GM18870 (cell line): ENCODE measurements at regions not wholly inside any gene's neighbourhood (a gene's known extent, or its start where the extent isn't known, plus 50 kb on each side); places are given as distances from the start of the nearest gene placed in this dataset.

Source experiments
- ATAC-seq: cut with Tn5 transposase; IDR thresholded peaks from one replicate; pipeline ENCODE4 v1.9.1; 2021; ENCODE audit warnings: moderate library complexity; ENCODE audit not compliant: unreplicated experiment

DNA sequence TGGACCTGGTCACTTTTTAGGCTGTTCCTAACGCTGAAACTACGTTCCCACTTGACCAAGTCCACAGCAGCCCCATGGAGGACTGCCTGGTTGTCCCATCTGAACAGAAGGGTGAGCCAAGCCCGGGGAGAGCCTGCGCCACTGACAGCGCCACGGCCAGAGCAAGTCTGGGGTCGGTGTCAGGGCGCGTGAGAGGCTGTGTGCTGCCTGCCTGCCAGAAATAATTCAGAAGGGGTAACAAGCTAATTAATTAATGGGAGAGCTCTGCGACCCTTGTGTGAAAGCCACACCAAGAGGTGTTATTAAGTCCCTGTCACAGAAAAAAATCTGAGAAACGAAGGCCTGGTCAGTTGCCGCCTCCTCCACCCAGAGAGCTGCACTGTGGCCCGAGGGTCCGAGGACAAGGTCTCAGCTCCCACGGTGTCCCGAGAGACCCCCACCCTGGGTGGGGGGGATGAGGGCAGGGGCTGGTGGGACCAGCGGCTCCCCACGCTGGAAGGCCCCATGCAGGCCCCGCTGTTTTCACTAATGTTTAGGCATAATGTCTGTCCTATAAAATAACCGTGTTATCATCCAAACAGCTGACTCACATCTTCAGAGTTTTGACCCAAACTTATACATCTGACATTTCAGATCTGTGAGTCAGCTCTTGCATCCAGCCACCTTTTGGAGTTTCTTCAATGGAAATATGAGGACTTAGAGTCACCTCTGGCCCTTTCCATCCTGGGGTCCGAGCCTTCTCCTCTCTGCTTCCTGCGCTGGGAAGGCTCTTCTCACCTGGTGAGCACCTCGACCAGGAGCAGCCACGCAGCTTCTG, 58.5 kb downstream of the DLL1 start:
- no peak for ATAC-seq

- ATAC-seq = no peak
Observed at GRCh38 chr6:170231293-170232185, 59.3 kb downstream of the DLL1 start.

DNA sequence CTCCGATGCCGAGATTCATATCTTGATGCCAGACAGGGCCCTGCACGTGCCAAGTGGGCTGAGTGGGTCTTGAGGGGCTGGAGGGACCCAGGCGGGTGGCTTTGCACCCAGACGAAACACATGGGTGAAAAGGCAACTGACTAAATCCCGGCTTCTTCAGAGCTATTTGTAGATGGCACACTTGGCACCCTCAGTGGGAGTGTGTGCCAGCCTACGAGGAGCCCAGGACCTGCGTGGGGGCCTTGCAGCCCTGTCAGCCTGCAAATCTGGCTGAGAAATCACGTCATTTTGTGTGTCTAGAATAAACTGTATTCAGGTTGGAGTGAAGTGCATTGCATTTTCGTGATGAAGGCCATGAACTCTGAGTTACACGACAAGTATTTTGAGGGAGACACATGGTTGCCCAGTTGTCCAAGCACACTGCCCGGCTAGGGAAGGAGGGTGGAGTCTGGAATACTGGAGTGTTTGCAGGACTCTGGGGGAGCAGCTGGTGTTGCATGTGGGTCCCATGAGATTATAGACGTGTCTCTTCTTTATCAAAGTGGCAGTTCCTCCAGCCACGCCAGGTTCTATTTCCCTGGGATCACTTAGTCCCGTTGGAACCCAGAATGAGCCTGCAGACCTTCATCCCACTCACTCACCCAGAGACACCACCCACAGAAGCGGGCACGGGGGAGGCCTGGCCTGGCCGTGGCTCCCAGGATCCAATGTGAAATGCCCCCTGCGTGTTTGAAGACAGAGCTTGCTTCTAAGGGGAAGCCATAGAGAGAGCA, 60.2 kb downstream of the DLL1 start:
- ATAC-seq = no peak

GRCh38 chr6:170229851-170230519, 60.9 kb downstream of the DLL1 start:
- no peak for ATAC-seq

GRCh38 chr6:170229396-170229795, 61.5 kb downstream of the DLL1 start:
- no peak for ATAC-seq

GRCh38 chr6:170228946-170229310, 62.0 kb downstream of the DLL1 start:
- no peak for ATAC-seq

DNA sequence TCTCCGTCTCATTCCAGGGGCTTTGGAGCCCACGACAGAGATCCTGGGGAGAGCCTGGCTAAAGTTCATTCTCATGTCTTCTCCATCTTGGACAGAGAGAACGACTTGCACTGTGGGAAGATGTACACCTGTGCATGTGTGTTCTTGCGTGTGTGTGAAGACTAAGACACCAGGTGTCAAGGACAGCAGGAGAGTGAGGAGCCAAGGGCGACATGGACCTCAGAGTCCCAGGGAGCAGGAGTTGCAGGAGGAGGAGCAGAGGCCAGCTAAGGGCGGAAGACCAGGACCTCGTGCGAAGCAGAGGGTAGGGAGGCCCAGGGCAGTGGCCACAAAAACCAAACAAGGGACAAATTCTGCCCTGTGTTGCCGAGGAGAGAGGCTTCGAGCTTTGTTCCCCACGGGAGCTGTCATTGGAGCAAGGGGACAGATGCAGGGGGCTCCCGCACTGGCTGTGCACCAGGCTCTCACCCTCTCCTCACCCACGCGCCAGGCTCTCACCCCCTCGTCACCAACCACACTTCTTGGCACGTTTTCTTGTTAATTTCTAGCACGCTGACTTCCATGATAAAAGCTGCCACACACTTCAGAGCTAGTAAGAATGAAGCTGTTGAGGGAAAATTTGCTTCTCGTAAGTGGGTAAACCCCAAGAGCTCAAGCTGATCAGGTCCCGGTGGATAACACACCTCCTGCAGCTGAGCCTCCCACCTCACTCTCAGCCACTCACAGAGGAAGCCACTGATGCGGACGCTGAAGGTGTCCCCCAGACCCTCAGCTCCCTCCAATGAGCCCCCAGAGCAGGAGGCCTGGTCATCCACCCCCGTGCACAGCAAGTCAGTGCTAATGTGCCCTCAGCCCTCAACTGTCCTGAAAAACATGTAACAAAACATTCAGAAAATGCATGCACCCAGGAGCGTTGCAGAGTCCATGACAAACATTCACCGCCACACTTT, 62.6 kb downstream of the DLL1 start:
- ATAC-seq = no peak

DNA sequence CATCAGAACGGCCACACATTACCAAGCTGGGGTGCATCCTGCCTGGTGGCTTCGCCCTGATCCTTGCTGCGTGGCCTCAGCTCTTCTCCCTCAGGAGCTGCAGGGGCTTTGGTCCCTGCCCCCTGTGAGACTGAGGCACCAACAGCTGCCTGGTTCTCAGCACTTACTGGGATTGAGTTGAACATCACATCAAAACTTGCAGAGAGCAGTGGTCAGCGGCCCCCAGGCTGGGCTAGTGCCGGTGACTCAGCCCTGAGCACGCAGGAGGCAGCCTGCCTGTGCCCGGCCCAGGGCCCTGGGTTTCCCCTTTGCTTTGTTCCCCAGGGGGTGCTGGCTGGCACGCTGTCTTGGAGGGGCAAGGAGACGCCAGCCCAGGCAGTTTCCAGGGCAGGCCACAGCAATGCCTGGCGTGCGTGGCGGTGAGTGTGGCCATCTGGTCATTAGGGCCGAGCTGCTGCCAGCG, 63.3 kb downstream of the DLL1 start:
- no peak for ATAC-seq

- no peak for ATAC-seq
Observed at GRCh38 chr6:170226647-170227046, 64.2 kb downstream of the DLL1 start.

GRCh38 chr6:170225852-170226417, 64.9 kb downstream of the DLL1 start:
- no peak for ATAC-seq

DNA sequence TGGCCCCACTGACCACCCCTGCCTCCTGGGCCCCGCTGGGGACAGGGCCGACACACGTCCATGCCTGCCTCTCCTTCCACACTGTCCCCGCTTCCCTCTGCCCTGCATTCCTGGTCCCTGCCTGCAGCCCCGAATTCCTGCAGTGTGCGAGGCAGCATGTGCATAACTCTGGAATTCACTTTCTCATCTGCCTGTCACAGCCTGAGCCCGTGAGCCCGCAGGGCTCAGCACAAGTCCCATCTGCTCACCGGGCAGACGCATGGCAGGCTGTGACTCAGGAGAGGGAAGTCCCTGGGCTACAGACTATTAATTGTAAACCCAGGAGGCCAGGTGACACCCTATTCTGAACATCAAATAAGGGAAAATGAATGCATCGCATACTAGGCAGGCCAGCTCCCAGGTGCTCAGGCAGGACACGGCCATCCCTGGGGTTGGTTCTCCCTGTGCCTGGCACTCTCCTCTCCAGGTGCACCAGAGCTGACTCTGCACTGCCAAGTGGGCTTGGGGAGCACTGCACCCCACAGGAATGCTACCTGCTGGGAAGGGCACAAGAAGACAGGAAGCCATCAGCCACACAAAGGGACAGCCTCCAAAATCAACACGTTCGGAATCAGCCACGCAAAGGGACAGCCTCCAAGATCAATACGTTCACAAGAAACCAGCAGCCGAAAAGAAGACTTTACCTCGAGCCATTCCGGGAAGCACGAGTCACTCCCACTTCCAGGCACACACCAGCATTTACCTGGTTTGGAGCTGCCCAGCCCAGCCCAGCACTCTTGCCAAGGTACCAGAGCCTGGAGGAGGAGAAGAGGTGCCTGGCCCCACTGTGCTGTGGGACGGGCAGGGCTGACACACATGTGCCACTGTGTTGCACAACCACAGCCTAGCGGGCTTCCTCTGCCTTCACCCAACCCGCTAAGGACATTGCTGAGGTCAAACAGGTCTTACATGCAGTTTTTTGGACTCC, 65.9 kb downstream of the DLL1 start:
- ATAC-seq = no peak

GRCh38 chr6:170223718-170224693, 66.9 kb downstream of the DLL1 start:
- ATAC-seq = no peak

DNA sequence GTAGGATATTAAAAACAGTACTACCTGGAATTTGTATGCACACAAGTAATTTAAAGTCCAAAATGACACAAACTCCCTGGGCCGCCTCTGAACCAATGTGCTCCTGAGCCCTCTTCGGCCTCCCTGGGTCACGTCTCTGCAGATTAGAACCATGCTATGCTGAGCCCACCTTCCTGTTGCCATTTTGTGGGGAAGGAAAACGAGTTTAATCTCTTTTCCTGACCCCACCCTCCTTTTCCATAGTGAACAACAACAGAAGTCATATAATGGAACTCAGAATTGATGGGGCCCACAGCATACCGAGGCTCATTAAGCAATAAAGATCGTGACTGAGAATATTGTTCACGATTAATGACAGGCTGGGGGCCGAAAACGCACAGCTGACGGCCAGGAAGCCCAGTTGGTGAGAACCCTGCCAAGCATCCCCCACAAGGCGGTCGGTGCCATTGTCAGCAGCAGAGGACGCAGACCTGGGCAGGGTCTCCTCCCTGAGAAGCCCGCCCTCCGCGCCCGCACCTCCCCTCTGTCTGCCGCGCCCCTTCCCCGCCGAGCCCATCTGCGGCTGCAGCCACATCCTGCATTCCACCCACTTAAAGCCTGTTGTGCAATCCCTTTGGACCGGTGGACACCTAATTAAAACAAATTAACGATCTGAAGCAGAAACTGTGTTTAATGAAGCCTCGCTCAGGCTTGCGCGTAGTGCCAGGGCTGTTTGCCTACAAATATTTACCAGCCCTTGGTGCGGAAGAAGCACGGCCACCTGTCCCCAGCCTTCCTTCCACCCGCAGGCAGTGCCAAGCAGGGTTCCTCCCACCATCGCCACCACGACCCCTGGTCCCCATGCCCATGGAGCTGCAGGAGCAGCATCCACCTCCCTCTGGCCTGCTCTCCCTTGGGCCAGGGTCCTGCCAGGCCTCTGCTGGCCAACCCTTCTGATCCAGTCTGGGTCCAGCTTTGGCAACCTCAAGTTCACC, 68.1 kb downstream of the DLL1 start:
- ATAC-seq = no peak

GRCh38 chr6:170221753-170222400, 69.0 kb downstream of the DLL1 start:
- no peak for ATAC-seq

DNA sequence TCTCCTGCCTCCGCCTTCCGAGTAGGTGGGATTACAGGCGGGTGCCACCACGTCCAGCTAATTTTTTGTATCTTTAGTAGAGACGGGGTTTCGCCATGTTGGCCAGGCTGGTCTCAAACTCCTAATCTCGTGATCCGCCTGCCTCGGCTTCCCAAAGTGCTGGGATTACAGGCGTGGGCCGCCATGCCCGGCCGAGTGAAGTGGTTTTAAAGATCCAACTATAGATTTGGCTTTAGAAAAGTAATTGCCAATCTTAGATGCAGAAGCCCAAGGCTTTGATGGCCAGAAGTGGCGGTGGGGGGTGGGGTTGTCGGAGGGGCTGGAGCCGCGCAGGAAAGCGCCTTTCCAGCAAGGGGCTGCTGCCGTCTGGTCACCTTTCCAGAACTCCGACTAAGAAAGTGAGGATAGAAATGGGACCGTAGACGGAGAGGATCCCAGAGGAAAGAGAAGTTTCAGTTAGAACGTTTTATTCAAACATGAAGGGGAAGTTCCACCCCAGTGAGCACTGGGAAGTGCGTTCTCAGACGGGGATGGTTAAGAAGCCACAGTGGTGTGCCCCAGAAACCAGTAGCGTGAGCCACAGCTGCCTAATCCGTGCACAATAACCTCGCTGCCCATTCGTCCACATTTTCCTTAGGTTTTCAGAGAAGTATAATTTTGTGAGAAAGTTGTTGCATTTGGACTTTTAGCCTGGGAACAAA, 69.7 kb downstream of the DLL1 start:
- ATAC-seq = no peak
